GM21381 (cell line): ENCODE measurements at regions not wholly inside any gene's neighbourhood (a gene's known extent, or its start where the extent isn't known, plus 50 kb on each side); places are given as distances from the start of the nearest gene placed in this dataset.

ENCODE experiments used
- ATAC-seq: cut with Tn5 transposase; IDR thresholded peaks from one replicate; pipeline ENCODE4 v1.9.1; 2021; ENCODE audit warnings: mild to moderate bottlenecking, moderate library complexity; ENCODE audit not compliant: unreplicated experiment

DNA sequence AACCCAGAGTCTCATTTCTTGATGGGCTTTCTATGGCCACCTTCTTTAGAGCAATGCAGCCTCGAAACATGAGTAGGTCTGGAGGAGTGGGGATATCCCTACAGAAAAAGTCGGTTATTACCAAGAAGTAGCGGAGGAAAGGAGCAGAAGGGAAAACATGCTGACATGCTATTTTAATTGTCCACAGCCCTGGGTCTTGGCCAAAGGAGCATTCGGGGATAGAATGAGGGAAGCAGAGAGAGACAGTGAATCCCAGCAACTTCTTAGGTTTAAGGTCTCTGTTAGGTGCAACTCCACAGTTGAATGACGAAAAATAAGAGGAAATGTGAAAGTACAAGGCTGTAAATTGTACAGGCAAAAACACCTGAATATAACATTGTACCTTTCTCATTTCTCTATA lies 506.7 kb upstream of the CDH18 start:
- no peak for ATAC-seq

DNA sequence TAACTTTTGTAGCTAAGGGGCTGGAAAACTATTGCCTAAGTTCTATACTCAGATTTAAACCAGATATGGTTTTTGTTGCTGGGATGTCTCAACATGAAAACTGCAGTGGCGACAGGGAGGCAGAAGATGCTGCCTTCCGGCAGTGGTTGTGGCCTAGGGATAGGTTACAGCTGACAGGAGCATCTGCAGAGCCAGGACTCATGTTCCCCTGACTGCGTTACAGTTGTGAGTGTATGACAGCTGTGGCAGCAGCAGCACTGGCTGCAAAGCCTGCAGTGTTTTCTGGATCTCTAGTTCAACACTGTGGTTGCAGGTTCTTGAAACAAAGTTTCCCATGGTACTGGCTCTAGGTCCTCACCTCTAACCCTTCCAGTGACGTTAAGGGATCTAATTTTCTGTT lies 498.8 kb upstream of the CDH18 start:
- ATAC-seq, result no peak

DNA sequence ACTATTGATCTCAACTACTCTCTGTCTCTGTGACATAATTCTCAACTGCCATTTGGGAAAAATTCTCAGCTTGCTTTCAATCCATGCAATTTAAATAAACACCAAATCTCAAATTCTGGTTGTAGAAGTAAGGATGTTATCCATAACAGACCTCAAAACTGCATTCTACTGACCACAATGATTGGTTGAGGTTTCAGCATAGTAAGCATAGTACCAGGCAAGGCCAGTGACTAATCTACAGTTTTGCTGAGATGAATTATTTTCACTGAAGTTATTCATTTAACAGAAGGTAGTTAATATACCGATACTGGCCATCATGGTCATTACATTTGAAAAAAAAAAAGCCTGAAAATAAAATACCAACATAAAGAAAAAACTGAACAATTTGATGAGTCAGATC lies 488.0 kb upstream of the CDH18 start:
- ATAC-seq, result no peak

- ATAC-seq, result no peak
These were observed 483.0 kb upstream of the CDH18 start for GRCh38 chr5:20470997-20471396.

- no peak for ATAC-seq
These were observed 481.8 kb upstream of the CDH18 start for GRCh38 chr5:20469792-20470191.

DNA sequence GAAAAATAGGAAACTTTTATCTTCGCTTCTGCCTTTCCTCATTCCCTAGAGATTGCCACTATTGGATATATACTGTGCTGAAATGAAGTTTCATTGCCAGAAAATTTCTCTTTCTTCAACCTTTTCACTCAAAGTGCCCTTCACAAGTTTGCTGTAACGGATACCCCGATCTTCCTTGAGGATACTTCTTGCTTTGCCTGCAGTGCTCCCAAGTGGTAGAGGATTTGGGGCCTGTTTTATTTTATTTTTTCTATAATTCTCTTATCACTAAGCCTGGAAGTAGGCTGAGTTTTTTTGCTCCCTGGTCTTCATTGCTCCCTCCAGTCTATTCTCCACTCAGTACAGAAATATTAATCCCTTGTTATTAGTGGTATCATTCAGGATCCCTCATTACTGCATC lies 481.4 kb upstream of the CDH18 start:
- no peak for ATAC-seq

DNA sequence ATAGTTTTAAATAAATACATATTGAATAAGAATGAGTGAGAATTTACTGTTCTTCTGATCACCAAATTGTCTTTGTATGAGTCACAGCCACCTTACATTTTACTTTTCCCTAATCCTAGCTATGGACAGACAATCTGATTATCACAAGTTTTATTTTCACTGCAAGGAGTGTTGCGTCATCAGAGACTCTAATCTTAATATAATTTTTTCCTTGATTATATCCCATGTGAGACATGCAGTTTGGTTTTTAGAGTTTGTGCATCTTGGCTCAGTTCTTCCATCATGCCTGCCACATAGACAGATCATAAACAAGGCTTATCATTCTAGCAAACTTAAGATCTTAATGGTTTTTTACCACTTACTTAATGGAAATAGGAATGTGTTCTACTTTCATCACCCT lies 478.5 kb upstream of the CDH18 start:
- ATAC-seq, result no peak

- no peak for ATAC-seq
These were observed 475.2 kb upstream of the CDH18 start for GRCh38 chr5:20463206-20463605.

DNA sequence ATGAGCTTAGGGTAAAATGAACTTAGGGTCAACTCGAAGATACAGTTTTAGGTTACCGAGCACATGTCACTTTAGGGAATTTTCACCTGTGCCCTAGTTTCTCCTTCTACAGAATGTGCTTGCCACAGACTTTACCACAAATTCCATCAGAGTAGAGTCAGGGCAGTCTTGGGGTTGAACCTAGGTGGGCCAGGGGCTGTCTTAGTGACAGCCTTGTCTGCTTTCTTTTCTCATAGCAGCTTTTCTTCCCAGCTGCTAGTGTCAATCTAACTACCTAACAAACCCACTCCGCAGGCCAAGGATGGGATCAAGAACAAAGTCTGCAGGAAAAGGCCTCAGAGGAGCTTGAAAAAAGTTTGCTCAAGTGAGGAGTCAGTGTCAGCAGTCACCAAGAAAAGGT lies 458.1 kb upstream of the CDH18 start:
- ATAC-seq, result no peak

- no peak for ATAC-seq
These were observed 457.4 kb upstream of the CDH18 start for GRCh38 chr5:20445326-20445860.

DNA sequence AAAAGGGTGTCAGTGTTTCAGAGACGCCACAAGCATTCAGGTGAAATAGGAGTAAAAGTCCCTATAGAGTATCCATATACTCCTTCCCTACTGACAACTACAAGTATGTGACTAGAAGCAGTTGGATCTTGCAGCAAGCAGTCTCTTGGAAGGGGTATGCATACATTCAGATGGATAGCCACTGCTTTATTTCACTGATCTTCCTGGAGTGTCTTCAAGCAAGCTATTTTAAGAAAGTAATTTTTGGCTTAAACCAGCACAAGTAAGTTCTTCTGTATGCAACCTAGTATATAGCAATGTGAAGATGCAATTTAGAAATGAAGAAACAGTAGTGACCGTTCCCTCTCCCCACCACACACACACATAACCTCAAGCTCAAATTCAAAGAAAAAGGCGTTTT lies 446.8 kb upstream of the CDH18 start:
- ATAC-seq, result no peak

DNA sequence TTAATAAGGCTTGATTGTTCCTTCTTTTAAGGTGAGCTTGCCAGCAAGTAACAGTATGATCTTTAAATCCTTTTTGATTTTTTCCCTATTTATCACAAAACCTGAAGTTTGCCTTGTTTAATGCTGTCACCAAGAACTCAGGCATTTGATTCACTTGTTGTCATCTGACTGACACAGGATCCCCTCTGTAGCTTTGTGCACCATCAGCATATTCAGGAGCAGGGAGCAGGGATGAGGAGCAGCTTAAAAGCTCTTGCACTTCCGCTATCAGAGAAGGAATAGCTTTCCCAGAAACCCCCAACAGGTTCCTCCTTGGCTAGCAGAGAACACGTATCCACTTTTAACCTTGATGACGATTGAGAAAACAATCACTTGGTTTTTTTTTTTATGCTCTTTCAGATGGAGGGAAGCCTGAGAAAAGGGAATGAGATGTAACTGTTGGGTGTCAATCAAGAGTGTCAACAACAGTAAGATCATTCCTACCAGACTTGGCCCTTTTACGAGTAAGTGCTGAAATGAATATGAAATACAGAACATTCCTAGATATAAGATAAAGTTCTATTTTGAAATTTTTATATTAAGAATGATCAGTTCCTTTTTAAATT lies 433.1 kb upstream of the CDH18 start:
- no peak for ATAC-seq
